T47D (cell line): ENCODE measurements at regions not wholly inside any gene's neighbourhood (a gene's known extent, or its start where the extent isn't known, plus 50 kb on each side); places are given as distances from the start of the nearest gene placed in this dataset.
"Not testable (repeated sequence)": the region's sequence is repeated elsewhere in the genome, so short reads cannot be mapped to it uniquely, and the experiment has no call there.

Experiments used
- DNase-seq, 2 experiments: peaks; one replicate each; pipeline versions ENCODE4 v3.0.0 to v3.0.0-alpha.2; 2011 to 2012; ENCODE audit warnings: low read depth in 1 of 2, low spot score in 1 of 2
- JUND ChIP-seq: IDR thresholded peaks from 2 replicates; pipeline ENCODE4 v1.6.1; 2012; ENCODE audit warnings: low read depth
- in situ Hi-C: cut with HindIII; loops from 2 replicates; pipeline ENCODE4 v1.10.0; 2016; ENCODE audit warnings: low sequenced_read_pairs, low pct_unique_long_range_greater_than_20kb

DNA sequence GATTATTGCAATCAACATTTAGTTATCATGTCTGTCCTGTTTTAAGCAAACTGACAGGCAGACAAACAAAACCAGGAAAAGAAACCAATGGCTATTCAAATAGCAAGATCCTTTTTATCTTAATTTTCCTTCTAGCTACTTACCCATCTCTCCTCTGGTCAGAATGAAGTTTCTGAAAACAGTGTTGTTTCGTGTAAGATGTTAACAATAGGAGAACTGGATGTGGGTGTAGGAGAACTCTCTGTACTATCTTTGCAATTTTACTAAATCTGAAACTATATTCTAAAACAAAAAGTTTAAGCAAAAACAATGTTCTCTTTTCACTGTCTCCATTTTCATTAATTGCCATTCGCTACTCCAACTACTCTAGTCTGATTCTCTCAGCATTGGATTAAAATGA is 726.4 kb downstream of the ZNF385D start:
- no peak for TF ChIP-seq JUND
- DNase-seq, result no peak
- in situ Hi-C loops, result no loop called here

DNA sequence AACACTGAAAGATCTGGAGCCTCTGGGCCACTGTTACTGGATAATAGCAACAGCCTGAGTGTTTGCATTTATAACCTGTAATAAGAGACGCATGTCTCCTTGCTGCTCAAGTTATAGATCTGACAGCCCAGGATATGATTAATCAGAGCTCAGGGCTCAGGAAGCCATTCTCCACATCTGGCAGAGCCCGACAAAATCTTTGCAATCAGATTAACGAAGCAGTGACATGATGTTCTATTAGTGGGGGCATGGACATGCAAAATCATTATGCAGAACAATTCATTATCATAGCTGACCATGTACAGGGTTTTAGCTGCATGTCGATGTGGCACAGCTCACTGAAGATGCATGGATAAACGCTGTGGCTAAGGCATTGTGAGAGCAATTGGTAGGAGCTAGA is 730.3 kb downstream of the ZNF385D start:
- DNase-seq, result no peak
- in situ Hi-C loops, result no loop called here
- no peak for TF ChIP-seq JUND

DNA sequence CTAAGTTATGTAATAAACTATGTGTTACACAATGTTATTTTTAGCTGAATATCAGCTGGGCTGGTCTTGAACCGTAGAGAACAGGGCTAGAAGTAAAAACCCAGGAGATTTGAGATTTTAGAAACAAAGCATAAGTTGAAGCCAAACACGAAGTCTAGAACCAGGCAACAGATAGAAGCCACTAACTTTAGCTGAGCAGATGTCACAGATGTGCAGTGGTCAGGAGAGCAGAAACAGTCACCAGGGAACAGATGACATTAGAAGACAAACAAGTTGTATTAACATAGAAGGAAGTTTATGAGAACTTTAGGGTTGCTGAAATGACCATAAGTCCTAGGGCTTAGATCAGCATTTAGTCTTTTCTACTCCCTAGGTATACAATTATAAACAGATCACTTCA is 731.0 kb downstream of the ZNF385D start:
- DNase-seq, result no peak
- in situ Hi-C loops, result no loop called here
- no peak for TF ChIP-seq JUND

DNA sequence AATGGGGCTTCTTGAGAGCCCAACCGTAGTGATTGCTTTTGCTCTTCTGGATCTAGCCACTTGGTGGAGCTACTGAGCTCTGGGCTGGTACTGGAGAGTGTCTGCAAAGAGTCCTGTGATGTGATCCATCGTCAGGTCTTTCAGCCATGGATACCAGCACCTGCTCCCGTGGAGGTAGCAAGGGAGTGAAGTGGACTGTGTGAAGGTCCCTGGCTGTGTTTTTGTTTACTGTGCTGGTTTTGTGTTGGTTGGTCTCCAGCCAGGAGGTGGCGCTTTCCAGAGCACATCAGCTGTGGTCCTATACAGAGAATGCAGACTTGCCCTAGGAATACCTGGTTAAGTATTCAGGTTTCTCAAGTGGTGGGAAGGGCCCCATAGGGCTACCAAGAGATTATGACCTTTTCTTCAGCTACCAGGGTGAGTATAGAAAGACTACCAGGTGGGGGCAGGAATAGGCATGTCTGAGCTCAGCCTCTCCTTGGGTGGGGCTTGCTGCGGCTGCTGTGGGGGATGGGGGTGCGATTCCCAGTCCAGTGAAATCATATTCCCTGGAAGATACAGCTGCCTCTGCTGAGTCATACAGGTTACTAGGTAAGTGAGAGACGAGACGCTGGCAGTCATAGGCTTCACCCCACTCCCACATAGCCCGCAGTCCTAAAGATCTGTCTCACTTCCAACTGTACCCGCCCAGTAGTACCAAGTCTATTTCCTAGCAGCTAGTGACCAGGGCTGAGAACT is 733.7 kb downstream of the ZNF385D start:
- peak in 1 of 2 experiments; percentile 36 for DNase-seq
- in situ Hi-C loops, result no loop called here

DNA sequence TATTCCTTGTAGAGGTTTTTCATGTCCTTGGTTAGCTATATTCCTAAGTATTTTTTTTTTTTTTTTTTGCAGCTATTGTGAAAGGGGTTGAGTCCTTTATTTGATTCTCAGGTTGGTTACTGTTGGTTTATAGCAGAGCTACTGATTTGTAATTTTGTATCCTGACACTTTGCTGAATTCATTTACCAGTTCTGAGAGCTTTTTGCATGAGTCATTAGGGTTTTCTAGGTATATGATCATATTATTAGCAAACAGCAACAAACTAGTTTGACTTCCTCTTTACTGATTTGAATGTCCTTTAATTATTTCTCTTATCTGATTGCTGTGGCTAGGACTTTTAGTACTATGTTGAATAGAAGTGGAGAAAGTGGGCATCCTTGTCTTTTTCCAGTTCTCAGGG is 737.4 kb downstream of the ZNF385D start:
- DNase-seq, result no peak
- in situ Hi-C loops, result no loop called here
- TF ChIP-seq JUND, result no peak

More for the DNA sequence above, 733.7 kb downstream of the ZNF385D start:
- no peak for TF ChIP-seq JUND

- DNase-seq, result no peak
- no peak for TF ChIP-seq JUND
- in situ Hi-C loops, result no loop called here
These were observed 751.3 kb downstream of the ZNF385D start for GRCh38 chr3:20999661-21000060.

GRCh38 chr3:20997183-20997582 is 753.8 kb downstream of the ZNF385D start:
- no peak for TF ChIP-seq JUND
- in situ Hi-C loops, result no loop called here
- no peak for DNase-seq

DNA sequence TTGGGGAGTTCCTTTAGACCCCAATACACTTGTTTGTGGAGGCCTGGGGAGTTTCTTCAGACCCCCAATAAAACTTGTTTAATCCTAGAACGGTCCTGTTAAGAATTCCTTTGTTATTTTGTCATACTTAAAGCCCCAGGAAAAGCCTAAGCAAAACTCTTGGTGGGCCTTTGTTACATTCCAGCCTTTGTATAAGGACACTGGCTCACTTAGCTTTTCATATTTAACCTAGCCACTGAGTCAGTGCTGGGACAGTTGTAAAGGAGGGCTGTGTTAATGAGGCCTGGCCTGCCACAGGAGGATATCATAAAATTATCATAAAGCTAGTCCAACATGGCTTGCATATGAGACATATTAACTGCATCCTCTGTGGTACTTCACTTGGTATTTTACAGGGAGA is 760.1 kb downstream of the ZNF385D start:
- TF ChIP-seq JUND, result no peak
- no peak for DNase-seq
- in situ Hi-C loops, result no loop called here

DNA sequence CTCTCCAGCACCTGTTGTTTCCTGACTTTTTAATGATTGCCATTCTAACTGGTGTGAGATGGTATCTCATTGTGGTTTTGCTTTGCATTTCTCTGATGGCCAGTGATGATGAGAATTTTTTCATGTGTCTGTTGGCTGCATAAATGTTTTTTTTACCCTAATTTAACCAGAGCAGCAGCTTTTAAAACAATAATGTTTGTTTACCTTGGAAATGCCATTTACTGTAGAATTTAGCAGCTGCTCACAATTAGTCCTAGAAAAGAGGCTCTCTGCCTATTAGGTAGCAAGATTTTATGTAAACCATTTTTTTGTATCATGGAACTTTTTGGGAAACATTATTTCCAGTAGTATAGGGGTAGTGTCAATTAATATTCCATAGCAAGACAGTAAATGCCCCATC is 761.4 kb downstream of the ZNF385D start:
- DNase-seq, in situ Hi-C loops: not testable (repeated sequence)

- no peak for TF ChIP-seq JUND
- in situ Hi-C loops, result no loop called here
- DNase-seq, result no peak
These were observed 766.3 kb downstream of the ZNF385D start for GRCh38 chr3:20984594-20985205.

- TF ChIP-seq JUND, result no peak
- in situ Hi-C loops, result no loop called here
- DNase-seq, result no peak
These were observed 775.8 kb downstream of the ZNF385D start for GRCh38 chr3:20975188-20975651.

- TF ChIP-seq JUND, result no peak
- no peak for DNase-seq
- in situ Hi-C loops, result no loop called here
These were observed 776.6 kb downstream of the ZNF385D start for GRCh38 chr3:20974396-20974795.

DNA sequence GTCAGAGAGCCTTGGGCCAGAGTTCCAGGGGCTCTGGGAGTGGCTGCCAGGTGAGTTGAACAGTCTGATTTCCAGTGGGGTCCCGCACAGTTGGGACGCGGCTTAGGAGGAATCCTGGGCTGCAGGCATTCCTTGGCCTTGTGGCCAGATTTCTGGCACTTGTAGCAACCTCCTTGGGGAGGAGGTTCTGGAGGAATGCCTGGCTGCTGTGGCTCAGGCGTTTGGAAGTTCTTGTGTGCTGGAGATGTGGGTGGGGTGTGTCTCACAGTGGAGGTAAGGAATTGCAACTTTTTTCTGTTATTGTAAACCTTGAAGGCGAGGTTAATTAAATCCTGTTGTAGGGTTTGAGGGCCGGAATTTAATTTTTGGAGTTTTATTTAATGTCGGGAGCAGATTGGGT is 780.2 kb downstream of the ZNF385D start:
- in situ Hi-C loops, DNase-seq: not testable (repeated sequence)

DNA sequence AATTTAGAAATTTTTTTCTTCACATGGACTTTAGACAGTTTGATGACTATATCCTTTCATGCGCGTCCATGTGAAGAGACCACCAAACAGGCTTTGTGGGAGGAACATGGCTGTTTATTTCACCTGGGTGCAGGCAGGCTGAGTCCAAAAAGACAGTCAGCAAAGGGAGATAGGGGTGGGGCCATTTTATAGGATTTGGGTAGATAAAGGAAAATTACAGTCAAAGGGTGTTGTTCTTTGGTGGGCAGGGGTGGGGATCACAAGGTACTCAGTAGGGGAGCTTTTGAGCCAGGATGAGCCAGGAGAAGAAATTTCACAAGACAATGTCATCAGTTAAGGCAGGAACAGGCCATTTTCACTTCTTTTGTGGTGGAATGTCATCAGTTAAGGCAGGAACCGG is 781.5 kb upstream of the SGO1 start:
- DNase-seq, in situ Hi-C loops: not testable (repeated sequence)
